Esophagus muscularis mucosa (tissue), 4 donors: ENCODE measurements at regions not wholly inside any gene's neighbourhood (a gene's known extent, or its start where the extent isn't known, plus 50 kb on each side); places are given as distances from the start of the nearest gene placed in this dataset.
"Not testable (repeated sequence)": the region's sequence is repeated elsewhere in the genome, so short reads cannot be mapped to it uniquely, and the experiment has no call there.

Source experiments
- DNase-seq: peaks from one replicate; pipeline ENCODE4 v3.0.0-alpha.2; 2017; ENCODE audit errors: extremely low spot score
- H3K27ac ChIP-seq, 4 donors: fragments of 200-600 bp; sonication (generic); replicated peaks in 1 of 4; 1 replicate in 3 of 4; 2 replicates in 1 of 4; pipeline ENCODE4 v1.5.1; 2016 to 2019; ENCODE audit warnings: mild to moderate bottlenecking in 1 of 4
- H3K27me3 ChIP-seq, 4 donors: fragments of 200-600 bp; sonication (generic); one replicate each; pipeline versions ENCODE4 v1.5.1 to v1.6.0; 2016 to 2019
- H3K36me3 ChIP-seq, 4 donors: fragments of 200-600 bp; sonication (generic); one replicate each; pipeline ENCODE4 v1.5.1; 2016 to 2019
- H3K4me1 ChIP-seq, 4 donors: fragments of 200-600 bp; sonication (generic); one replicate each; pipeline ENCODE4 v1.5.1; 2016 to 2019
- H3K4me3 ChIP-seq, 4 donors: fragments of 200-600 bp; sonication (generic); 1 replicate in 2 of 4; 2 replicates in 2 of 4; pipeline ENCODE4 v1.5.1; 2016 to 2019; ENCODE audit warnings: mild to moderate bottlenecking in 4 of 4, moderate library complexity in 1 of 4
- H3K9me3 ChIP-seq, 4 donors: fragments of 200-600 bp; sonication (generic); 1 replicate in 3 of 4; 2 replicates in 1 of 4; pipeline ENCODE4 v1.5.1; 2016 to 2019
- CTCF ChIP-seq, 3 experiments: fragments of 200-600 bp in 2 of 3; fragments of 450-650 bp in 1 of 3; sonication (generic) in 2 of 3; IDR thresholded peaks; one replicate each; pipeline ENCODE4 v1.5.1; 2017 to 2019; ENCODE audit warnings: antibody characterized with exemption in 3 of 3, mild to moderate bottlenecking in 2 of 3, moderate library complexity in 1 of 3
- EP300 ChIP-seq: sonication (generic); formaldehyde crosslinking; IDR thresholded peaks from one replicate; pipeline ENCODE4 v1.6.1; 2017; ENCODE audit warnings: antibody characterized with exemption
- POLR2A ChIP-seq: fragments of 450-650 bp; IDR thresholded peaks from one replicate; pipeline ENCODE4 v1.6.1; 2017; ENCODE audit warnings: antibody characterized with exemption, moderate library complexity, mild to moderate bottlenecking, low read depth
- POLR2AphosphoS5 ChIP-seq, 2 donors: sonication (generic); formaldehyde crosslinking; IDR thresholded peaks; one replicate each; pipeline ENCODE4 v1.6.1; 2017; ENCODE audit warnings: antibody characterized with exemption in 2 of 2
- WGBS: methylation state at CpG from one replicate; pipeline ENCODE4 v1.1.5; 2018; 5-methylcytosine and 5-hydroxymethylcytosine counted together
- intact Hi-C: fragments of 100-400 bp; cut with DNase I; formaldehyde crosslinking; loops from one replicate; pipeline ENCODE4 v1.15.1; 2023

GRCh38 chr5:74390306-74390637 is 250.3 kb downstream of the ENC1 start:
- H3K36me3 ChIP-seq = no peaks in the 10 kb centered on the region
- DNase-seq = no peak
- TF ChIP-seq EP300 = no peak
- no peak for TF ChIP-seq POLR2A
- no peak for TF ChIP-seq POLR2AphosphoS5 (IDR thresholded peaks at IDR 0.05)
- TF ChIP-seq CTCF (IDR thresholded peaks at IDR 0.05) = no peak
- no peak overlapping the region for H3K27ac ChIP-seq
- no peaks in the 10 kb centered on the region for H3K27me3 ChIP-seq
- 78% methylated on average over 1 of the region's 1 CpG for WGBS
- no peaks in the 10 kb centered on the region for H3K4me1 ChIP-seq
- H3K4me3 ChIP-seq = no peak overlapping the region
- no peaks in the 10 kb centered on the region for H3K9me3 ChIP-seq
- intact Hi-C loops = no loop called here

- H3K9me3 ChIP-seq = no peaks in the 10 kb centered on the region
- TF ChIP-seq EP300 = no peak
- no peak for TF ChIP-seq POLR2A
- TF ChIP-seq POLR2AphosphoS5 (IDR thresholded peaks at IDR 0.05) = no peak
- TF ChIP-seq CTCF (IDR thresholded peaks at IDR 0.05) = no peak
- DNase-seq = peak; percentile 78
- WGBS = 66% methylated on average over 2 of the region's 2 CpGs
- no peaks in the 10 kb centered on the region for H3K36me3 ChIP-seq
- H3K4me3 ChIP-seq = no peak overlapping the region
- intact Hi-C loops = no loop called here
- no peak overlapping the region for H3K27ac ChIP-seq
- no peaks in the 10 kb centered on the region for H3K27me3 ChIP-seq
- H3K4me1 ChIP-seq = peaks cover 4 to 5% (median 4%) of the 10 kb centered on the region in 4 donors
Measured at GRCh38 chr5:74389531-74390305, 250.8 kb downstream of the ENC1 start.

GRCh38 chr5:74388411-74388810 is 252.1 kb downstream of the ENC1 start:
- H3K36me3 ChIP-seq, DNase-seq, H3K4me3 ChIP-seq, H3K27me3 ChIP-seq, H3K27ac ChIP-seq, H3K9me3 ChIP-seq, intact Hi-C loops: not testable (repeated sequence)
- 96% methylated on average over 2 of the region's 2 CpGs for WGBS
- H3K4me1 ChIP-seq = peaks cover 17 to 18% (median 17%) of the 10 kb centered on the region in 4 donors

- Histone ChIP-seq H3K36me3 (no peaks in the 10 kb centered on the region), H3K27me3 (no peaks in the 10 kb centered on the region), H3K9me3 (no peaks in the 10 kb centered on the region), H3K4me3 (no peak overlapping the region), H3K27ac (no peak overlapping the region), H3K4me1 (peaks cover 26 to 34% (median 29%) of the 10 kb centered on the region in 4 donors)
- 89% methylated on average over 4 of the region's 4 CpGs for WGBS
- DNase-seq = peak; percentile 12
- intact Hi-C loops = no loop called here
- TF ChIP-seq POLR2AphosphoS5 (IDR thresholded peaks at IDR 0.05) = no peak
- no peak for TF ChIP-seq CTCF (IDR thresholded peaks at IDR 0.05)
- TF ChIP-seq POLR2A = no peak
- TF ChIP-seq EP300 = no peak
Measured at GRCh38 chr5:74386571-74387334, 253.8 kb downstream of the ENC1 start.

- Histone ChIP-seq H3K27me3 (no peaks in the 10 kb centered on the region), H3K36me3 (no peaks in the 10 kb centered on the region), H3K9me3 (no peaks in the 10 kb centered on the region), H3K27ac (no peak overlapping the region), H3K4me1 (peaks cover 26 to 34% (median 29%) of the 10 kb centered on the region in 4 donors), H3K4me3 (no peak overlapping the region)
- intact Hi-C loops = no loop called here
- 14% methylated on average over 2 of the region's 2 CpGs for WGBS
- DNase-seq = no peak
- TF ChIP-seq CTCF (IDR thresholded peaks at IDR 0.05) = no peak
- TF ChIP-seq POLR2AphosphoS5 (IDR thresholded peaks at IDR 0.05) = no peak
- TF ChIP-seq POLR2A = no peak
- TF ChIP-seq EP300 = no peak
Measured at GRCh38 chr5:74384851-74385250, 255.7 kb downstream of the ENC1 start.
